Body of pancreas (tissue), 4 donors: ENCODE measurements at regions not wholly inside any gene's neighbourhood (a gene's known extent, or its start where the extent isn't known, plus 50 kb on each side); places are given as distances from the start of the nearest gene placed in this dataset.

Experiments
- POLR2A ChIP-seq, 3 donors: fragments of 450-650 bp; IDR thresholded peaks; one replicate each; pipeline ENCODE4 v1.6.1; 2016; ENCODE audit warnings: antibody characterized with exemption in 3 of 3, mild to moderate bottlenecking in 2 of 3
- TF ChIP-seq, protein P1 (sequence below), 7 experiments: fragments of 450-650 bp in 4 of 7; fragments of 200-600 bp in 3 of 7; sonication (generic) in 3 of 7; IDR thresholded peaks; one replicate each; pipeline ENCODE4 v1.5.1; 2016 to 2019; ENCODE audit warnings: antibody characterized with exemption in 7 of 7

DNA sequence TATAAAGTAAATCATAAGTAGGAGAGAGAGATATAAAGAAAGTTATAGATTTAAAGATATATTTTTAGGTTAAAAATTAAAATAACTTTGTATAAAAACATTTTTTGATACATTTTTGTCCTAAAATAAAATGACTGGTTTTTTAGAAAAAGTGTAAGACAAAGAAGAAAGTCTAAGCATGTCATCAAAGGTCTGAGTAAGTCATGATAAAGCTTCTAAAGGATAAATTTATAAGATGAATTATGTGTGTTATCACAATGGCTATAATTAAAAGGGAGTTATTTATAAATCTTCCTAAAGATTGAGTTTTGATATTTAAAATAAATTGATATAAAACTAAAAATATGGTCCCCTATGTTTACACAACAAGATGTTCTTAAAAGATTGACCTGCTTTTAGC is 370.9 kb downstream of the PTPRU start:
- TF ChIP-seq POLR2A (IDR thresholded peaks at IDR 0.05) = no peak
- TF ChIP-seq, protein P1, sequence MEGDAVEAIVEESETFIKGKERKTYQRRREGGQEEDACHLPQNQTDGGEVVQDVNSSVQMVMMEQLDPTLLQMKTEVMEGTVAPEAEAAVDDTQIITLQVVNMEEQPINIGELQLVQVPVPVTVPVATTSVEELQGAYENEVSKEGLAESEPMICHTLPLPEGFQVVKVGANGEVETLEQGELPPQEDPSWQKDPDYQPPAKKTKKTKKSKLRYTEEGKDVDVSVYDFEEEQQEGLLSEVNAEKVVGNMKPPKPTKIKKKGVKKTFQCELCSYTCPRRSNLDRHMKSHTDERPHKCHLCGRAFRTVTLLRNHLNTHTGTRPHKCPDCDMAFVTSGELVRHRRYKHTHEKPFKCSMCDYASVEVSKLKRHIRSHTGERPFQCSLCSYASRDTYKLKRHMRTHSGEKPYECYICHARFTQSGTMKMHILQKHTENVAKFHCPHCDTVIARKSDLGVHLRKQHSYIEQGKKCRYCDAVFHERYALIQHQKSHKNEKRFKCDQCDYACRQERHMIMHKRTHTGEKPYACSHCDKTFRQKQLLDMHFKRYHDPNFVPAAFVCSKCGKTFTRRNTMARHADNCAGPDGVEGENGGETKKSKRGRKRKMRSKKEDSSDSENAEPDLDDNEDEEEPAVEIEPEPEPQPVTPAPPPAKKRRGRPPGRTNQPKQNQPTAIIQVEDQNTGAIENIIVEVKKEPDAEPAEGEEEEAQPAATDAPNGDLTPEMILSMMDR (IDR thresholded peaks at IDR 0.05) = no peak
